ENCODE measurements at regions not wholly inside any gene's neighbourhood (a gene's known extent, or its start where the extent isn't known, plus 50 kb on each side); places are given as distances from the start of the nearest gene placed in this dataset.

- TF ChIP-seq CTCF (IDR thresholded peaks at IDR 0.05), result peak in 3 of 7 experiments; percentile 6 to 35 (median 7)
- TF ChIP-seq EP300 (IDR thresholded peaks at IDR 0.05), result no peak
- TF ChIP-seq POLR2A (IDR thresholded peaks at IDR 0.05), result no peak
These were observed 220.6 kb upstream of the OR4E1 start for GRCh38 chr14:21894003-21894897.
